ENCODE measurements at regions not wholly inside any gene's neighbourhood (a gene's known extent, or its start where the extent isn't known, plus 50 kb on each side); places are given as distances from the start of the nearest gene placed in this dataset.
"Not testable (repeated sequence)": the region's sequence is repeated elsewhere in the genome, so short reads cannot be mapped to it uniquely, and the experiment has no call there.

GRCh38 chr5:37933576-37933975 is 93.7 kb upstream of the GDNF start:
- TF ChIP-seq POLR2A (IDR thresholded peaks at IDR 0.05; ENCODE audit: low read length) (no peak), GATA1 (IDR thresholded peaks at IDR 0.05; ENCODE audit: low read depth, low read length) (no peak)
- no peak for DNase-seq

- no peak for TF ChIP-seq POLR2A (IDR thresholded peaks at IDR 0.05; ENCODE audit: low read length)
- no peak for DNase-seq
These were observed 92.6 kb upstream of the GDNF start for GRCh38 chr5:37932450-37932849.

GRCh38 chr5:37931541-37931940 is 91.7 kb upstream of the GDNF start:
- TF ChIP-seq POLR2A (IDR thresholded peaks at IDR 0.05; ENCODE audit: low read length) (no peak), GATA1 (IDR thresholded peaks at IDR 0.05; ENCODE audit: low read depth, low read length) (no peak)
- no peak for DNase-seq

- DNase-seq = no peak
- TF ChIP-seq POLR2A (IDR thresholded peaks at IDR 0.05; ENCODE audit: low read length) (no peak), GATA1 (IDR thresholded peaks at IDR 0.05; ENCODE audit: low read depth, low read length) (no peak)
These were observed 90.5 kb upstream of the GDNF start for GRCh38 chr5:37930350-37930749.

GRCh38 chr5:37929791-37930190 is 90.0 kb upstream of the GDNF start:
- no peak for DNase-seq
- no peak for TF ChIP-seq GATA1 (IDR thresholded peaks at IDR 0.05; ENCODE audit: low read depth, low read length)
- no peak for TF ChIP-seq POLR2A (IDR thresholded peaks at IDR 0.05; ENCODE audit: low read length)

GRCh38 chr5:37927753-37928152 is 87.9 kb upstream of the GDNF start:
- not testable (repeated sequence) for DNase-seq

GRCh38 chr5:37926732-37927131 is 86.9 kb upstream of the GDNF start:
- DNase-seq = no peak
- TF ChIP-seq GATA1 (IDR thresholded peaks at IDR 0.05; ENCODE audit: low read depth, low read length) = no peak
- TF ChIP-seq POLR2A (IDR thresholded peaks at IDR 0.05; ENCODE audit: low read length) = no peak

- DNase-seq = no peak
- TF ChIP-seq GATA1 (IDR thresholded peaks at IDR 0.05; ENCODE audit: low read depth, low read length) = no peak
These were observed 81.6 kb upstream of the GDNF start for GRCh38 chr5:37921452-37921851.

- no peak for DNase-seq
- TF ChIP-seq POLR2A (IDR thresholded peaks at IDR 0.05; ENCODE audit: low read length) (no peak), GATA1 (IDR thresholded peaks at IDR 0.05; ENCODE audit: low read depth, low read length) (no peak)
These were observed 78.6 kb upstream of the GDNF start for GRCh38 chr5:37918424-37918823.

- TF ChIP-seq POLR2A (IDR thresholded peaks at IDR 0.05; ENCODE audit: low read length) = no peak
- TF ChIP-seq GATA1 (IDR thresholded peaks at IDR 0.05; ENCODE audit: low read depth, low read length) = no peak
- no peak for DNase-seq
These were observed 76.7 kb upstream of the GDNF start for GRCh38 chr5:37916525-37916924.

GRCh38 chr5:37915097-37915736 is 75.4 kb upstream of the GDNF start:
- DNase-seq = no peak
- TF ChIP-seq GATA1 (IDR thresholded peaks at IDR 0.05; ENCODE audit: low read depth, low read length) (no peak), POLR2A (IDR thresholded peaks at IDR 0.05; ENCODE audit: low read length) (no peak)

GRCh38 chr5:37909610-37910266 is 69.9 kb upstream of the GDNF start:
- not testable (repeated sequence) for DNase-seq

GRCh38 chr5:37906416-37906815 is 66.6 kb upstream of the GDNF start:
- no peak for TF ChIP-seq GATA1 (IDR thresholded peaks at IDR 0.05; ENCODE audit: low read depth, low read length)
- TF ChIP-seq POLR2A (IDR thresholded peaks at IDR 0.05; ENCODE audit: low read length) = no peak
- DNase-seq = no peak

- no peak for DNase-seq
- TF ChIP-seq POLR2A (IDR thresholded peaks at IDR 0.05; ENCODE audit: low read length) (no peak), GATA1 (IDR thresholded peaks at IDR 0.05; ENCODE audit: low read depth, low read length) (no peak)
These were observed 65.4 kb upstream of the GDNF start for GRCh38 chr5:37905230-37905629.

- no peak for DNase-seq
- no peak for TF ChIP-seq POLR2A (IDR thresholded peaks at IDR 0.05; ENCODE audit: low read length)
- TF ChIP-seq GATA1 (IDR thresholded peaks at IDR 0.05; ENCODE audit: low read depth, low read length) = no peak
These were observed 62.5 kb upstream of the GDNF start for GRCh38 chr5:37902323-37902722.

GRCh38 chr5:37900692-37901091 is 60.9 kb upstream of the GDNF start:
- TF ChIP-seq POLR2A (IDR thresholded peaks at IDR 0.05; ENCODE audit: low read length) (no peak), GATA1 (IDR thresholded peaks at IDR 0.05; ENCODE audit: low read depth, low read length) (no peak)
- DNase-seq = no peak

Measured in erythroblast (primary cell).